HEK293 (cell line): ENCODE measurements at regions not wholly inside any gene's neighbourhood (a gene's known extent, or its start where the extent isn't known, plus 50 kb on each side); places are given as distances from the start of the nearest gene placed in this dataset.

ENCODE experiments used
- ZBTB7A ChIP-seq: fragments of 450-650 bp; formaldehyde crosslinking; IDR thresholded peaks from 2 replicates; pipeline ENCODE4 v1.5.1; 2016; ENCODE audit warnings: low read depth, missing biosample characterization, missing genetic modification characterization
- ZNF274 ChIP-seq, 2 experiments: fragments of 200-500 bp in 1 of 2; fragments of 450-650 bp in 1 of 2; sonication (Bioruptor generic) in 1 of 2; formaldehyde crosslinking in 1 of 2; IDR thresholded peaks; 2 replicates each; pipeline versions ENCODE4 v1.5.1 to v1.6.1; 2014 to 2016; ENCODE audit warnings: borderline replicate concordance in 1 of 2, inconsistent platforms in 1 of 2, low read length in 1 of 2, missing biosample characterization in 1 of 2, missing genetic modification characterization in 1 of 2
- ZNF292 ChIP-seq: fragments of 450-650 bp; formaldehyde crosslinking; IDR thresholded peaks from 2 replicates; pipeline ENCODE4 v1.5.1; 2016; ENCODE audit warnings: low read depth, missing biosample characterization, missing genetic modification characterization, borderline replicate concordance
- ZNF404 ChIP-seq: fragments of 450-650 bp; formaldehyde crosslinking; IDR thresholded peaks from 2 replicates; pipeline ENCODE4 v1.5.1; 2017; ENCODE audit warnings: missing biosample characterization, missing genetic modification characterization
- TF ChIP-seq, protein P1 (sequence below): fragments of 450-650 bp; formaldehyde crosslinking; IDR thresholded peaks from 2 replicates; pipeline ENCODE4 v1.5.1; 2016; ENCODE audit warnings: missing biosample characterization, missing genetic modification characterization

DNA sequence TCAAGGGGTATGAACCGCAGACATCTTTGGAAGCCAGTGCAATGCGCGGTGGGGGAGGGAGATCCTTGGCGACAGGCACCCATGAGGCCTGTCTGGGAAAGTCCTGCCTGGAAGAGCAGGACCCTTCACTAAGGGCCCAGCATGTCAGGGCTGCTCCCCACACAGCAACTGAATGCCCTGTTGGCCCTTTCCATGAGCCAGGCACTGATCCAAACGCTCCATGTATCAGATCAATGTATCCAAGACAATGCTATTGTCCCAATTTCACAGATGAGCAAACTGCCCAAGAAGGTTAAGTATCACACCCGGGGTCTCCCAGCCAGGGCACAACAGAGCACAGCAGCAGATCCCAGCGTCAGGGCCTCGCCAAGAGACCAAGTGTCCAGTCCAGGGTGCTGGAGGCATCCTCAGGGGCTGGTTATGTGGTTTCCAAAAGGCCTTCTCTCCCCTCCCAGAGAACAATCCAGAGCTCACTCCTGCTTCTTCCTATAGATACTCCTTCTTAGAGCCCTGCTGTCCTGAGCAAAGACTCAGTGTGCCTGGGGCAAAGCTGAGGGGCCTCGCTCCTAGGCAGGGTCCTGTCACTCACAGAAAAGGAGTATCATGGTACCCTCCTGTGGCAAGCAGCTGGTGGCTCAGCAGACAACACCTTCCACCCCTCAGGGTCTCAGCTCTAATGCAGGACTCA, 328.0 kb downstream of the NPHP4 start:
- TF ChIP-seq, protein P1, sequence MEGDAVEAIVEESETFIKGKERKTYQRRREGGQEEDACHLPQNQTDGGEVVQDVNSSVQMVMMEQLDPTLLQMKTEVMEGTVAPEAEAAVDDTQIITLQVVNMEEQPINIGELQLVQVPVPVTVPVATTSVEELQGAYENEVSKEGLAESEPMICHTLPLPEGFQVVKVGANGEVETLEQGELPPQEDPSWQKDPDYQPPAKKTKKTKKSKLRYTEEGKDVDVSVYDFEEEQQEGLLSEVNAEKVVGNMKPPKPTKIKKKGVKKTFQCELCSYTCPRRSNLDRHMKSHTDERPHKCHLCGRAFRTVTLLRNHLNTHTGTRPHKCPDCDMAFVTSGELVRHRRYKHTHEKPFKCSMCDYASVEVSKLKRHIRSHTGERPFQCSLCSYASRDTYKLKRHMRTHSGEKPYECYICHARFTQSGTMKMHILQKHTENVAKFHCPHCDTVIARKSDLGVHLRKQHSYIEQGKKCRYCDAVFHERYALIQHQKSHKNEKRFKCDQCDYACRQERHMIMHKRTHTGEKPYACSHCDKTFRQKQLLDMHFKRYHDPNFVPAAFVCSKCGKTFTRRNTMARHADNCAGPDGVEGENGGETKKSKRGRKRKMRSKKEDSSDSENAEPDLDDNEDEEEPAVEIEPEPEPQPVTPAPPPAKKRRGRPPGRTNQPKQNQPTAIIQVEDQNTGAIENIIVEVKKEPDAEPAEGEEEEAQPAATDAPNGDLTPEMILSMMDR (tag by site-specific recombination): no peak
- no peak for TF ChIP-seq ZNF292 (tag by site-specific recombination)
- TF ChIP-seq ZBTB7A: no peak
- no peak for TF ChIP-seq ZNF274 (IDR thresholded peaks at IDR 0.05; ENCODE audit: low read length)
- no peak for TF ChIP-seq ZNF274 (tag by site-specific recombination; IDR thresholded peaks at IDR 0.05; ENCODE audit: borderline replicate concordance)
- TF ChIP-seq ZNF404 (tag by site-specific recombination): no peak
